Left lung (tissue), 4 donors: ENCODE measurements at regions not wholly inside any gene's neighbourhood (a gene's known extent, or its start where the extent isn't known, plus 50 kb on each side); places are given as distances from the start of the nearest gene placed in this dataset.

Experiments
- ATAC-seq: fragments of 200-7000 bp; cut with Tn5 transposase; one replicate; pipeline ENCODE4 v1.9.1; 2020; ENCODE audit warnings: moderate library complexity
- DNase-seq, 4 donors: peaks; one replicate each; pipeline ENCODE4 v3.0.0-alpha.2; 2013 to 2020
- H3K27ac ChIP-seq, 2 donors: fragments of 200-600 bp; sonication (generic) in 1 of 2; one replicate each; pipeline versions ENCODE4 v1.5.0 to v1.8.0; 2020 to 2021
- H3K27me3 ChIP-seq, 2 donors: fragments of 200-600 bp; sonication (generic) in 1 of 2; one replicate each; pipeline versions ENCODE4 v1.5.0 to v1.8.0; 2020 to 2021
- H3K36me3 ChIP-seq, 2 donors: fragments of 200-600 bp; sonication (generic) in 1 of 2; one replicate each; pipeline versions ENCODE4 v1.5.0 to v1.8.0; 2020 to 2021
- H3K4me1 ChIP-seq, 2 donors: fragments of 200-600 bp; one replicate each; pipeline ENCODE4 v1.8.0; 2021
- H3K4me3 ChIP-seq, 2 donors: fragments of 200-600 bp; sonication (generic) in 1 of 2; one replicate each; pipeline versions ENCODE4 v1.5.0 to v1.8.0; 2020 to 2021; ENCODE audit warnings: mild to moderate bottlenecking in 1 of 2
- H3K9me3 ChIP-seq, 2 donors: fragments of 200-600 bp; sonication (generic) in 1 of 2; one replicate each; pipeline versions ENCODE4 v1.5.0 to v1.8.0; 2020 to 2021
- intact Hi-C, 2 donors: fragments of 100-400 bp; cut with DNase I; formaldehyde crosslinking; loops; one replicate each; pipeline versions ENCODE4 v1.11.2 to v1.14.2; 2022
- TF ChIP-seq, protein P1 (sequence below), 2 donors: fragments of 200-600 bp; sonication (generic) in 1 of 2; IDR thresholded peaks; one replicate each; pipeline versions ENCODE4 v1.5.0 to v1.8.0; 2021; ENCODE audit warnings: antibody characterized with exemption in 2 of 2
- donor health status: DM: no; HTN: yes; CAD: no.
- donor health status: DM: no; HTN: no; CAD: no.

DNA sequence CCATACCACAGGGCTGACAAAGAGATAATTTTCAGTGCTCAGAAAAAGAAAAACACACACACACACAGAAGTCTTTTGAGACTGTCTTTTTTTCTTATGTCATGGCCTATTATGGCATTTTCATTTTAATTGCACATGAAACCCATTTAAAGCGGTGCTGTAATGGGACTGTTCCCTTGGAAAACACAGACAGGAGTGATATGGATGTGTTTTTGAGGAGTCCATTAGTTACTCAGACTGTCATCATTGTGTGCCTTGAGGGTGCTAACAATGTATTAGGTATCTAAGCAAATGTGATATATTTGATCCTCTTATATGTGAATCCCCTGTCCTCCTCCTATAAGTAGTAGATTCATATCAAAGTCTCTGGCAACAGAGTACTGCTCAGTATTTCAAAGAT is 642.0 kb upstream of the WWC1 start:
- ATAC-seq (no peak), DNase-seq (no peak)
- H3K27ac ChIP-seq, result no peak overlapping the region
- TF ChIP-seq, protein P1, sequence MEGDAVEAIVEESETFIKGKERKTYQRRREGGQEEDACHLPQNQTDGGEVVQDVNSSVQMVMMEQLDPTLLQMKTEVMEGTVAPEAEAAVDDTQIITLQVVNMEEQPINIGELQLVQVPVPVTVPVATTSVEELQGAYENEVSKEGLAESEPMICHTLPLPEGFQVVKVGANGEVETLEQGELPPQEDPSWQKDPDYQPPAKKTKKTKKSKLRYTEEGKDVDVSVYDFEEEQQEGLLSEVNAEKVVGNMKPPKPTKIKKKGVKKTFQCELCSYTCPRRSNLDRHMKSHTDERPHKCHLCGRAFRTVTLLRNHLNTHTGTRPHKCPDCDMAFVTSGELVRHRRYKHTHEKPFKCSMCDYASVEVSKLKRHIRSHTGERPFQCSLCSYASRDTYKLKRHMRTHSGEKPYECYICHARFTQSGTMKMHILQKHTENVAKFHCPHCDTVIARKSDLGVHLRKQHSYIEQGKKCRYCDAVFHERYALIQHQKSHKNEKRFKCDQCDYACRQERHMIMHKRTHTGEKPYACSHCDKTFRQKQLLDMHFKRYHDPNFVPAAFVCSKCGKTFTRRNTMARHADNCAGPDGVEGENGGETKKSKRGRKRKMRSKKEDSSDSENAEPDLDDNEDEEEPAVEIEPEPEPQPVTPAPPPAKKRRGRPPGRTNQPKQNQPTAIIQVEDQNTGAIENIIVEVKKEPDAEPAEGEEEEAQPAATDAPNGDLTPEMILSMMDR (IDR thresholded peaks at IDR 0.05), result no peak
- H3K36me3 ChIP-seq, result no peaks in the 10 kb centered on the region
- intact Hi-C loops, result no loop called here
- no peaks in the 10 kb centered on the region for H3K27me3 ChIP-seq
- H3K4me3 ChIP-seq, result no peak overlapping the region
- no peaks in the 10 kb centered on the region for H3K4me1 ChIP-seq
- no peaks in the 10 kb centered on the region for H3K9me3 ChIP-seq

DNA sequence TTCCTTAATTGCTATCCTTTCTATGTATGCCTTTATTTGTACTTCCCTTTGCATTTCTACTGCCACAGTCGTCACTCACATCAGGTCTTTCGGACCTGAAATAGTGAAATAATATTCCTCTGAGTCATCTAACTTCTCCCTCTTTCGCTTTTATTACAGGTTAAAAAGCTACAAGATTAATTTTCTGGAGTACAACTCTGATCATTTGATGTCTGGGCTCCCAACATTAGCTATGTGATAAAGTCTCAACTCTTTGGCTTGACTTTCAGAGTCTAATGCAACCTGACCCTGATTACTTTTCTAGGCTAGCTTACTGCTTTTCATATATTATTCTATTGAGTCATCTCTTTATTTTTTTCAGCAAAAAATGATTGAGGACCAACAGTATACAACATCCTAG is 638.8 kb upstream of the WWC1 start:
- DNase-seq, result no peak
- H3K9me3 ChIP-seq, result no peaks in the 10 kb centered on the region
- intact Hi-C loops, result no loop called here
- no peak overlapping the region for H3K4me3 ChIP-seq
- ATAC-seq, result no peak
- H3K27ac ChIP-seq, result no peak overlapping the region
- TF ChIP-seq, protein P1 (IDR thresholded peaks at IDR 0.05), result no peak
- no peaks in the 10 kb centered on the region for H3K27me3 ChIP-seq
- H3K4me1 ChIP-seq, result no peaks in the 10 kb centered on the region
- H3K36me3 ChIP-seq, result no peaks in the 10 kb centered on the region

GRCh38 chr5:167653645-167654106 is 637.8 kb upstream of the WWC1 start:
- peak; percentile 30 for ATAC-seq
- no peaks in the 10 kb centered on the region for H3K36me3 ChIP-seq
- H3K27ac ChIP-seq, result no peak overlapping the region
- H3K9me3 ChIP-seq, result no peaks in the 10 kb centered on the region
- intact Hi-C loops, result no loop called here
- no peaks in the 10 kb centered on the region for H3K27me3 ChIP-seq
- TF ChIP-seq, protein P1 (IDR thresholded peaks at IDR 0.05), result no peak
- no peak for DNase-seq
- no peaks in the 10 kb centered on the region for H3K4me1 ChIP-seq
- H3K4me3 ChIP-seq, result no peak overlapping the region

DNA sequence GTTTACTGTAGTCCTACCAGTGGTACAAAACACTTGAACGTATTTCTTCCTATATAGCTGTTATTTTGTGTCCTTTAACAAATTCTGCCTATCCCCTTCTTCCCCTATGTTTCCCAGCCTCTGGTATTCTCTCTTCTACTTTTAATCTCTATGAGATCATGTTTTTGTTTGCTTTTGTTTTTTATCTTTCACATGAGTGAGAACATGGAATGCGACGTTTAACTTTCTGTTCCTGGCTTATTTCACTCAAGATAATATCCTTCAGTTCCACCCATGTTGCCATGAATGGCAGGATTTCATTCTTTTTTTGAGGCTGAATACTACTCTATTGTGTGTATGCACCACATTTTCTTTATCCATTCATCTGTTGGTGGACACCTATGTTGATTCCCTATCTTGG is 634.4 kb upstream of the WWC1 start:
- Histone ChIP-seq H3K27ac (no peak overlapping the region), H3K9me3 (no peaks in the 10 kb centered on the region), H3K36me3 (no peaks in the 10 kb centered on the region), H3K4me1 (no peaks in the 10 kb centered on the region), H3K27me3 (no peaks in the 10 kb centered on the region), H3K4me3 (no peak overlapping the region)
- DNase-seq (no peak), ATAC-seq (no peak)
- TF ChIP-seq, protein P1 (IDR thresholded peaks at IDR 0.05), result no peak
- intact Hi-C loops, result no loop called here

DNA sequence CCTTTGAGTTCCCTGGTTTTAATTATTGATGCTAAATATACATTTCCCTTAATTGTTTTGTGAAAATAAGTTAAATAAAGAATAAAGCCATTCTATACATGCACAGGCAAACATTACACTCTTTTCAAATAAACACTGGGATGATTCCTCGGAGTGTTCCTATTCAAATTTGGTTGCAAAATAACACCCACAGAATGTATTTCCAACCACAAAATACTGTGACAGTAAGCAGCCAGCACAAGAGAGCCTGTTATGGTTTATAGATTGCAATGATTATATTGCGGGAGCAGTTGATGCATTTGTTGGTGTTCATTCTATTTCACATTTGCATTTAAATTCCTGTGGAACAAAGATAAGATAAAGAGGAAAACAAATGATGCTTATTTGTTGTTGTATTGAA is 632.6 kb upstream of the WWC1 start:
- intact Hi-C loops, result no loop called here
- Histone ChIP-seq H3K9me3 (no peaks in the 10 kb centered on the region), H3K27ac (no peak overlapping the region), H3K27me3 (no peaks in the 10 kb centered on the region), H3K4me3 (no peak overlapping the region), H3K36me3 (no peaks in the 10 kb centered on the region), H3K4me1 (no peaks in the 10 kb centered on the region)
- TF ChIP-seq, protein P1 (IDR thresholded peaks at IDR 0.05), result no peak
- DNase-seq (no peak), ATAC-seq (no peak)
